ENCODE measurements at regions not wholly inside any gene's neighbourhood (a gene's known extent, or its start where the extent isn't known, plus 50 kb on each side); places are given as distances from the start of the nearest gene placed in this dataset.
"Not testable (repeated sequence)": the region's sequence is repeated elsewhere in the genome, so short reads cannot be mapped to it uniquely, and the experiment has no call there.

- no peak for DNase-seq
These were observed 183.1 kb downstream of the C1D start for GRCh38 chr2:67879586-67880290.

GRCh38 chr2:67880291-67880761 lies 182.5 kb downstream of the C1D start:
- DNase-seq, result no peak

- DNase-seq, result peak; percentile 4
These were observed 181.0 kb downstream of the C1D start for GRCh38 chr2:67881816-67882215.

GRCh38 chr2:67883316-67884087 lies 179.3 kb downstream of the C1D start:
- DNase-seq, result no peak

- DNase-seq, result no peak
These were observed 174.3 kb downstream of the C1D start for GRCh38 chr2:67888351-67889005.

- no peak for DNase-seq
These were observed 173.7 kb downstream of the C1D start for GRCh38 chr2:67889056-67889455.

GRCh38 chr2:67891642-67892041 lies 171.2 kb downstream of the C1D start:
- DNase-seq, result no peak

- DNase-seq, result no peak
These were observed 170.4 kb downstream of the C1D start for GRCh38 chr2:67892339-67892846.

GRCh38 chr2:67895227-67895941 lies 167.4 kb downstream of the C1D start:
- peak; percentile 9 for DNase-seq

- no peak for DNase-seq
These were observed 166.7 kb downstream of the C1D start for GRCh38 chr2:67896076-67896475.

GRCh38 chr2:67896476-67896875 lies 166.3 kb downstream of the C1D start:
- no peak for DNase-seq

GRCh38 chr2:67898595-67898994 lies 164.2 kb downstream of the C1D start:
- no peak for DNase-seq

- no peak for DNase-seq
These were observed 163.6 kb downstream of the C1D start for GRCh38 chr2:67899187-67899586.

GRCh38 chr2:67900826-67901225 lies 162.0 kb downstream of the C1D start:
- DNase-seq, result no peak

GRCh38 chr2:67904566-67904965 lies 158.2 kb downstream of the C1D start:
- DNase-seq, result no peak

- peak; percentile 37 for DNase-seq
These were observed 157.8 kb downstream of the C1D start for GRCh38 chr2:67904966-67905365.

- not testable (repeated sequence) for DNase-seq
These were observed 156.3 kb downstream of the C1D start for GRCh38 chr2:67906547-67906946.

- DNase-seq, result no peak
These were observed 145.3 kb downstream of the C1D start for GRCh38 chr2:67917332-67918054.

GRCh38 chr2:67918471-67918870 lies 144.3 kb downstream of the C1D start:
- DNase-seq, result no peak

- DNase-seq, result no peak
These were observed 143.3 kb downstream of the C1D start for GRCh38 chr2:67919490-67919889.

GRCh38 chr2:67922080-67922785 lies 140.6 kb downstream of the C1D start:
- peak; percentile 11 for DNase-seq

GRCh38 chr2:67923696-67924095 lies 139.1 kb downstream of the C1D start:
- DNase-seq, result peak; percentile 22

Measured in NCI-H2171 treated with DMSO at 0.1 percent for 48 hours (cell line).